GM12878 (cell line): ENCODE measurements at regions not wholly inside any gene's neighbourhood (a gene's known extent, or its start where the extent isn't known, plus 50 kb on each side); places are given as distances from the start of the nearest gene placed in this dataset.
"Not testable (repeated sequence)": the region's sequence is repeated elsewhere in the genome, so short reads cannot be mapped to it uniquely, and the experiment has no call there.

ENCODE experiments used
- CTCF ChIP-seq, 3 experiments: IDR thresholded peaks in 2 of 3; conservative IDR thresholded peaks in 1 of 3; 2 replicates each; pipeline ENCODE4 v1.5.1; 2011; ENCODE audit warnings: low read depth in 3 of 3, low read length in 3 of 3, mild to moderate bottlenecking in 3 of 3, control low read depth in 2 of 3, moderate library complexity in 2 of 3, inconsistent platforms in 1 of 3, mixed read lengths in 1 of 3; ENCODE audit not compliant: control insufficient read depth in 2 of 3, insufficient read depth in 1 of 3; ENCODE audit errors: extremely low read depth in 1 of 3
- EZH2 ChIP-seq: IDR thresholded peaks from 2 replicates; pipeline ENCODE4 v1.6.1; 2012; ENCODE audit warnings: low read depth, mild to moderate bottlenecking, control low read depth, inconsistent platforms, low read length, borderline replicate concordance; ENCODE audit not compliant: control insufficient read depth
- GABPA ChIP-seq: IDR thresholded peaks from 2 replicates; pipeline ENCODE4 v1.6.1; 2014; ENCODE audit warnings: antibody characterized with exemption, low read depth, mild to moderate bottlenecking, inconsistent platforms
- TF ChIP-seq, protein P1 (sequence below): fragments of 450-650 bp; IDR thresholded peaks from 2 replicates; pipeline ENCODE4 v1.6.1; 2017; ENCODE audit warnings: antibody characterized with exemption, mild to moderate bottlenecking, moderate library complexity

GRCh38 chr17:22047521-22047920 is 355.2 kb downstream of the KCNJ18 start:
- not testable (repeated sequence) for TF ChIP-seq CTCF (IDR thresholded peaks at IDR 0.05 in 2 of 3, conservative IDR thresholded peaks at IDR 0.05 in 1 of 3; ENCODE audit: control insufficient read depth in 2 of 3, extremely low read depth in 1 of 3, insufficient read depth in 1 of 3, low read depth in 3 of 3, low read length in 3 of 3); EZH2; GABPA
- TF ChIP-seq, protein P1, sequence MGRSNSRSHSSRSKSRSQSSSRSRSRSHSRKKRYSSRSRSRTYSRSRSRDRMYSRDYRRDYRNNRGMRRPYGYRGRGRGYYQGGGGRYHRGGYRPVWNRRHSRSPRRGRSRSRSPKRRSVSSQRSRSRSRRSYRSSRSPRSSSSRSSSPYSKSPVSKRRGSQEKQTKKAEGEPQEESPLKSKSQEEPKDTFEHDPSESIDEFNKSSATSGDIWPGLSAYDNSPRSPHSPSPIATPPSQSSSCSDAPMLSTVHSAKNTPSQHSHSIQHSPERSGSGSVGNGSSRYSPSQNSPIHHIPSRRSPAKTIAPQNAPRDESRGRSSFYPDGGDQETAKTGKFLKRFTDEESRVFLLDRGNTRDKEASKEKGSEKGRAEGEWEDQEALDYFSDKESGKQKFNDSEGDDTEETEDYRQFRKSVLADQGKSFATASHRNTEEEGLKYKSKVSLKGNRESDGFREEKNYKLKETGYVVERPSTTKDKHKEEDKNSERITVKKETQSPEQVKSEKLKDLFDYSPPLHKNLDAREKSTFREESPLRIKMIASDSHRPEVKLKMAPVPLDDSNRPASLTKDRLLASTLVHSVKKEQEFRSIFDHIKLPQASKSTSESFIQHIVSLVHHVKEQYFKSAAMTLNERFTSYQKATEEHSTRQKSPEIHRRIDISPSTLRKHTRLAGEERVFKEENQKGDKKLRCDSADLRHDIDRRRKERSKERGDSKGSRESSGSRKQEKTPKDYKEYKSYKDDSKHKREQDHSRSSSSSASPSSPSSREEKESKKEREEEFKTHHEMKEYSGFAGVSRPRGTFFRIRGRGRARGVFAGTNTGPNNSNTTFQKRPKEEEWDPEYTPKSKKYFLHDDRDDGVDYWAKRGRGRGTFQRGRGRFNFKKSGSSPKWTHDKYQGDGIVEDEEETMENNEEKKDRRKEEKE: not testable (repeated sequence)
